Lung (tissue), 11 donors: ENCODE measurements at regions not wholly inside any gene's neighbourhood (a gene's known extent, or its start where the extent isn't known, plus 50 kb on each side); places are given as distances from the start of the nearest gene placed in this dataset.

Experiments used
- ATAC-seq: fragments of 200-7000 bp; cut with Tn5 transposase; one replicate; pipeline ENCODE4 v1.9.1; 2020; ENCODE audit warnings: moderate number of reproducible peaks; ENCODE audit not compliant: insufficient read depth, low FRiP score
- DNase-seq, 3 donors: peaks; one replicate each; pipeline ENCODE4 v3.0.0-alpha.2; 2013 to 2017
- H3K27ac ChIP-seq, 2 donors: one replicate each; pipeline ENCODE4 v1.5.1; 2013; ENCODE audit warnings: mild to moderate bottlenecking in 2 of 2, moderate library complexity in 2 of 2, control low read depth in 1 of 2, inconsistent platforms in 1 of 2, low read depth in 1 of 2, low read length in 1 of 2
- H3K27me3 ChIP-seq, 3 donors: one replicate each; pipeline ENCODE4 v1.5.1; 2013; ENCODE audit warnings: low read length in 2 of 3; ENCODE audit not compliant: control insufficient read depth in 3 of 3, insufficient read depth in 3 of 3
- H3K36me3 ChIP-seq, 4 donors: one replicate each; pipeline ENCODE4 v1.5.1; 2013; ENCODE audit warnings: low read length in 4 of 4, mild to moderate bottlenecking in 1 of 4, moderate library complexity in 1 of 4; ENCODE audit not compliant: control insufficient read depth in 4 of 4, insufficient read depth in 4 of 4
- H3K4me1 ChIP-seq, 5 donors: one replicate each; pipeline ENCODE4 v1.5.1; 2013; ENCODE audit warnings: low read length in 5 of 5, mild to moderate bottlenecking in 2 of 5, moderate library complexity in 1 of 5; ENCODE audit not compliant: control insufficient read depth in 5 of 5, insufficient read depth in 5 of 5
- H3K4me3 ChIP-seq: one replicate; pipeline ENCODE4 v1.5.1; 2013; ENCODE audit warnings: mild to moderate bottlenecking, control low read depth, moderate library complexity
- H3K9ac ChIP-seq, 2 donors: one replicate each; pipeline ENCODE4 v1.5.1; 2013; ENCODE audit warnings: low read length in 2 of 2, control low read depth in 1 of 2; ENCODE audit not compliant: insufficient read depth in 1 of 2
- H3K9me3 ChIP-seq, 4 donors: one replicate each; pipeline ENCODE4 v1.5.1; 2013; ENCODE audit warnings: low read length in 3 of 4, mild to moderate bottlenecking in 1 of 4, moderate library complexity in 1 of 4; ENCODE audit not compliant: control insufficient read depth in 4 of 4, insufficient read depth in 3 of 4
- WGBS, 2 donors: extraction: QIAGEN DNeasy Blood & Tissue Kit; methylation state at CpG; one replicate each; pipeline ENCODE4 v1.1.7; 2013; 5-methylcytosine and 5-hydroxymethylcytosine counted together
- TF ChIP-seq, protein P1 (sequence below): IDR thresholded peaks from 2 replicates; pipeline ENCODE4 v1.5.1; 2012; ENCODE audit warnings: mild to moderate bottlenecking; ENCODE audit errors: control extremely low read depth, extremely low read depth
- donor health status: control.
- donor health status: control.
- donor health status: Bipolar disorder and iron deficiency.
- donor health status: healthy.
- donor health status: DM: yes; HTN: yes; CAD: no.

DNA sequence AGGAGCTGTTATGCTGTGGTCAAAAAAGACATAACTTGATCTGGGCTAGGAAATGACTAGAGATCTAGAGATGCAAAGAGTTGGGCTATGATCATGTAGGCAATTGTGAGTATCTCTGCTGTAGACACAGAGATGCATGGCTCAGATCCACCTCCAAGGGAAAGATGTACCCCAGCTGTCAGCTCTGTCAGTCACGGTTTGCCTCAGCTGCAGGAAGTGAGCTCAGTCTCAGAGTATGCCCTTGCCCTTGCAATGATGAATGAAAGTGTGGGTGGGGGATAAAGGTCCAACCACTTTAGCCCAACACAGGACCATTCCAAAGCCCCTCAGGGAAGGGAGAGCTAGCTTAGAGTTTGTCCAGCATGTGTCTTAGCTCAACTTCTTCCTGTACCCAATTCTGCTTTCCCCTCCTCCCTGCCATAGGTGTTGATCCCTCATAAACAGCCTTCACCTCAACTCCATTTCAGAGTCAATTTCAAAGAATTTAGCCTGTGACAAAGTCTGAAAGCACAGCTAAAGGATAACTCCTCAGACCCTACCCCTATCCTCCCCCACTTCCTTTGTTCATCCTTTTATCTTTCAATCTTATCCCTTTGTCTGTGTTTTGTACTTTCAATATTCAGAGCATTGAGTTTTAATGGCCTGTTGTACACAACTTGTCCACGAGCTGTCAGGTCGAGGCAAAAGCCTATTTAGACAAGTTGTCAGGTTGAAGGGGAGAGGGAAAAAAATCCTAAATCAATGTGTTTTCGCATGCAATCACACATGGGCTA, 90.6 kb downstream of the MID1IP1 start:
- Histone ChIP-seq H3K9me3 (peaks cover 0 to 3% (median 0%) of the 10 kb centered on the region in 4 donors), H3K36me3 (no peaks in the 10 kb centered on the region), H3K9ac (no peak overlapping the region), H3K4me3 (no peak overlapping the region), H3K27me3 (peaks cover 6 to 13% (median 9%) of the 10 kb centered on the region in 3 donors), H3K4me1 (no peaks in the 10 kb centered on the region), H3K27ac (no peak overlapping the region)
- ATAC-seq (no peak), DNase-seq (no peak)
- 58 to 74% methylated on average over 4 of the region's 4 CpGs for WGBS, 2 donors
- TF ChIP-seq, protein P1, sequence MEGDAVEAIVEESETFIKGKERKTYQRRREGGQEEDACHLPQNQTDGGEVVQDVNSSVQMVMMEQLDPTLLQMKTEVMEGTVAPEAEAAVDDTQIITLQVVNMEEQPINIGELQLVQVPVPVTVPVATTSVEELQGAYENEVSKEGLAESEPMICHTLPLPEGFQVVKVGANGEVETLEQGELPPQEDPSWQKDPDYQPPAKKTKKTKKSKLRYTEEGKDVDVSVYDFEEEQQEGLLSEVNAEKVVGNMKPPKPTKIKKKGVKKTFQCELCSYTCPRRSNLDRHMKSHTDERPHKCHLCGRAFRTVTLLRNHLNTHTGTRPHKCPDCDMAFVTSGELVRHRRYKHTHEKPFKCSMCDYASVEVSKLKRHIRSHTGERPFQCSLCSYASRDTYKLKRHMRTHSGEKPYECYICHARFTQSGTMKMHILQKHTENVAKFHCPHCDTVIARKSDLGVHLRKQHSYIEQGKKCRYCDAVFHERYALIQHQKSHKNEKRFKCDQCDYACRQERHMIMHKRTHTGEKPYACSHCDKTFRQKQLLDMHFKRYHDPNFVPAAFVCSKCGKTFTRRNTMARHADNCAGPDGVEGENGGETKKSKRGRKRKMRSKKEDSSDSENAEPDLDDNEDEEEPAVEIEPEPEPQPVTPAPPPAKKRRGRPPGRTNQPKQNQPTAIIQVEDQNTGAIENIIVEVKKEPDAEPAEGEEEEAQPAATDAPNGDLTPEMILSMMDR, result no peak

DNA sequence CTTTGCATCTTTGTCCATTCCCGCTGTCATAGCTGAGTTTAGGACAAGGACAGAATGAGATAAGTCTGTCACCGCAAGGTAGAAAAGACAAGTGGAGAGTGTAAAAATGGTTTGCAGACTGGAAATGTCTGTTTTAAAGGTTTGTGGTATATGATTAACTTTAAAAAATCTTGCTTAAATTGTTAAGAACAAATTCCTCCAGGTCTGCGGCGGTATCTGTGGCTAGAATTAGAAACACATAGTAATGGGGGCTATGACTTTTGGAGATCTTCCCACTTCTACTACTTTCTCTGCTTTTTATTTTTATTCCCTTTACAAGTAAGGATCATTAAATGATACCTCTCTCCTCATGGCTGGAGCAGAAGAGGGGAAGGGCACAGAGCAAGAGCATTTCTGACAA, 92.2 kb downstream of the MID1IP1 start:
- Histone ChIP-seq H3K9me3 (peaks cover 0 to 3% (median 0%) of the 10 kb centered on the region in 4 donors), H3K36me3 (no peaks in the 10 kb centered on the region), H3K4me1 (no peaks in the 10 kb centered on the region), H3K4me3 (no peak overlapping the region), H3K27ac (no peak overlapping the region), H3K9ac (no peak overlapping the region), H3K27me3 (peaks cover 6 to 16% (median 12%) of the 10 kb centered on the region in 3 donors)
- no peak for DNase-seq
- TF ChIP-seq, protein P1, result no peak
- ATAC-seq, result no peak
- WGBS, 2 donors, result 92 to 93% methylated on average over 4 of the region's 4 CpGs

DNA sequence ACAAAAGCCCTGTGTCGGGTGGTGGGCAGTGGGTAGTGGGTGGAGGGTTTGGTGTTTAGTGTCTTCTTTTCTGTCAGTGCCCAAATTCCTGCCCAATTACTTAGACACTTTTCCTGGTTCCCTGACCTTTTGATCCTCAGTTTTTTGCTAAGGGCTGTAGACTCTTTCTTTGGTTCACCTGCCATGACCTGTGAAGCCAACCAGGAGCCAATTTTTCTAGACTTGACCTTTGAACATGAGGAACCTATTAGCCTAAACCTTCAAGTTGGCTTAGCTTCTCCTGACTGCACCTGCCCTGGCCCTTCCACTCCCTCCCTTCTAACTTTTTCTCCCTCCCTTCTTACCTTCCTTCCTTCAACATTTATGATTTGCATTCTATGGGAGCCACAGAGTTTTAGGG, 94.5 kb downstream of the MID1IP1 start:
- Histone ChIP-seq H3K9me3 (peaks cover 0 to 3% (median 0%) of the 10 kb centered on the region in 4 donors), H3K36me3 (no peaks in the 10 kb centered on the region), H3K9ac (no peak overlapping the region), H3K4me3 (no peak overlapping the region), H3K4me1 (no peaks in the 10 kb centered on the region), H3K27me3 (peaks cover 2 to 22% (median 8%) of the 10 kb centered on the region in 3 donors), H3K27ac (no peak overlapping the region)
- TF ChIP-seq, protein P1, result no peak
- ATAC-seq (no peak), DNase-seq (no peak)
- WGBS, 2 donors, result 90% methylated on average over 1 of the region's 1 CpG; no CpG with 5 or more reads in 1 of the 2 donors
